Epithelial cell of esophagus (primary cell): ENCODE measurements at regions not wholly inside any gene's neighbourhood (a gene's known extent, or its start where the extent isn't known, plus 50 kb on each side); places are given as distances from the start of the nearest gene placed in this dataset.
"Not testable (repeated sequence)": the region's sequence is repeated elsewhere in the genome, so short reads cannot be mapped to it uniquely, and the experiment has no call there.

Source experiments
- DNase-seq: peaks from one replicate; pipeline ENCODE4 v3.0.0; 2010; ENCODE audit warnings: low read depth
- H3K4me3 ChIP-seq: 2 replicates; pipeline ENCODE4 v1.5.1; 2011; ENCODE audit warnings: mild to moderate bottlenecking, low read length, control low read depth
- CTCF ChIP-seq: IDR thresholded peaks from 2 replicates; pipeline ENCODE4 v1.5.1; 2011; ENCODE audit warnings: low read depth, mild to moderate bottlenecking, low read length, control low read depth, inconsistent platforms; ENCODE audit not compliant: insufficient read depth; ENCODE audit errors: missing control alignments

- peak; percentile 61 for DNase-seq
- no peak overlapping the region for H3K4me3 ChIP-seq
- no peak for TF ChIP-seq CTCF
Measured at GRCh38 chr13:21909331-21909730, 238.5 kb downstream of the FGF9 start.

- TF ChIP-seq CTCF, result no peak
- no peak for DNase-seq
- no peak overlapping the region for H3K4me3 ChIP-seq
Measured at GRCh38 chr13:21910546-21910945, 239.7 kb downstream of the FGF9 start.

GRCh38 chr13:21911646-21912298 is 240.9 kb downstream of the FGF9 start:
- no peak overlapping the region for H3K4me3 ChIP-seq
- DNase-seq, result no peak
- no peak for TF ChIP-seq CTCF

GRCh38 chr13:21913010-21913409 is 242.1 kb downstream of the FGF9 start:
- no peak for TF ChIP-seq CTCF
- DNase-seq, result no peak
- H3K4me3 ChIP-seq, result no peak overlapping the region

GRCh38 chr13:21917086-21918015 is 246.5 kb downstream of the FGF9 start:
- H3K4me3 ChIP-seq, result no peak overlapping the region
- TF ChIP-seq CTCF, result no peak
- DNase-seq, result no peak

- not testable (repeated sequence) for H3K4me3 ChIP-seq, DNase-seq
Measured at GRCh38 chr13:21920802-21921201, 249.9 kb downstream of the FGF9 start.

GRCh38 chr13:21924958-21925357 is 254.1 kb downstream of the FGF9 start:
- no peak for DNase-seq
- TF ChIP-seq CTCF, result no peak
- H3K4me3 ChIP-seq, result no peak overlapping the region
